ENCODE measurements at regions not wholly inside any gene's neighbourhood (a gene's known extent, or its start where the extent isn't known, plus 50 kb on each side); places are given as distances from the start of the nearest gene placed in this dataset.
"Not testable (repeated sequence)": the region's sequence is repeated elsewhere in the genome, so short reads cannot be mapped to it uniquely, and the experiment has no call there.

GRCh38 chr4:126647756-126648397, 984.9 kb upstream of the INTU start:
- H3K4me3 ChIP-seq (ENCODE audit: low read depth, low read length): no peak overlapping the region
- no peak for DNase-seq (ENCODE audit: low read depth)
- no peak for TF ChIP-seq CTCF (conservative IDR thresholded peaks at IDR 0.05; ENCODE audit: low read depth, low read length)

- TF ChIP-seq CTCF (conservative IDR thresholded peaks at IDR 0.05; ENCODE audit: low read depth, low read length): no peak
- DNase-seq (ENCODE audit: low read depth): no peak
- H3K4me3 ChIP-seq (ENCODE audit: low read depth, low read length): no peak overlapping the region
Observed at GRCh38 chr4:126658411-126658810, 974.3 kb upstream of the INTU start.

GRCh38 chr4:126661194-126661593, 971.6 kb upstream of the INTU start:
- TF ChIP-seq CTCF (conservative IDR thresholded peaks at IDR 0.05; ENCODE audit: low read depth, low read length): no peak
- H3K4me3 ChIP-seq (ENCODE audit: low read depth, low read length): no peak overlapping the region
- no peak for DNase-seq (ENCODE audit: low read depth)

- TF ChIP-seq CTCF (conservative IDR thresholded peaks at IDR 0.05; ENCODE audit: low read depth, low read length): no peak
- H3K4me3 ChIP-seq (ENCODE audit: low read depth, low read length): no peak overlapping the region
- no peak for DNase-seq (ENCODE audit: low read depth)
Observed at GRCh38 chr4:126664839-126665238, 967.9 kb upstream of the INTU start.

- H3K4me3 ChIP-seq (ENCODE audit: low read depth, low read length); DNase-seq (ENCODE audit: low read depth): not testable (repeated sequence)
Observed at GRCh38 chr4:126670038-126670437, 962.7 kb upstream of the INTU start.

- no peak overlapping the region for H3K4me3 ChIP-seq (ENCODE audit: low read depth, low read length)
- no peak for TF ChIP-seq CTCF (conservative IDR thresholded peaks at IDR 0.05; ENCODE audit: low read depth, low read length)
- DNase-seq (ENCODE audit: low read depth): no peak
Observed at GRCh38 chr4:126678618-126679017, 954.1 kb upstream of the INTU start.

GRCh38 chr4:126679303-126679702, 953.5 kb upstream of the INTU start:
- DNase-seq (ENCODE audit: low read depth): no peak
- TF ChIP-seq CTCF (conservative IDR thresholded peaks at IDR 0.05; ENCODE audit: low read depth, low read length): no peak
- H3K4me3 ChIP-seq (ENCODE audit: low read depth, low read length): no peak overlapping the region
